ENCODE measurements at regions not wholly inside any gene's neighbourhood (a gene's known extent, or its start where the extent isn't known, plus 50 kb on each side); places are given as distances from the start of the nearest gene placed in this dataset.

- H3K27ac ChIP-seq: no peak overlapping the region
- TF ChIP-seq CTCF (conservative IDR thresholded peaks at IDR 0.05): no peak
These were observed 158.2 kb upstream of the E2F8 start for GRCh38 chr11:19398772-19399527.

GRCh38 chr11:19398273-19398672, 157.5 kb upstream of the E2F8 start:
- TF ChIP-seq CTCF (conservative IDR thresholded peaks at IDR 0.05): no peak
- H3K27ac ChIP-seq: no peak overlapping the region

GRCh38 chr11:19395050-19395449, 154.3 kb upstream of the E2F8 start:
- no peak for TF ChIP-seq CTCF (conservative IDR thresholded peaks at IDR 0.05)
- no peak overlapping the region for H3K27ac ChIP-seq

GRCh38 chr11:19394525-19395016, 153.8 kb upstream of the E2F8 start:
- no peak for TF ChIP-seq CTCF (conservative IDR thresholded peaks at IDR 0.05)
- H3K27ac ChIP-seq: no peak overlapping the region

- no peak for TF ChIP-seq CTCF (conservative IDR thresholded peaks at IDR 0.05)
These were observed 153.2 kb upstream of the E2F8 start for GRCh38 chr11:19393941-19394340.

GRCh38 chr11:19392847-19393518, 152.2 kb upstream of the E2F8 start:
- no peak overlapping the region for H3K27ac ChIP-seq

More at GRCh38 chr11:19393941-19394340, 153.2 kb upstream of the E2F8 start:
- H3K27ac ChIP-seq: no peak overlapping the region

More at GRCh38 chr11:19392847-19393518, 152.2 kb upstream of the E2F8 start:
- TF ChIP-seq CTCF (conservative IDR thresholded peaks at IDR 0.05): no peak
